GM12891 (cell line): ENCODE measurements at regions not wholly inside any gene's neighbourhood (a gene's known extent, or its start where the extent isn't known, plus 50 kb on each side); places are given as distances from the start of the nearest gene placed in this dataset.

Source experiments
- PAX5 ChIP-seq: IDR thresholded peaks from 2 replicates; pipeline ENCODE4 v1.6.1; 2011; ENCODE audit warnings: low read length, moderate library complexity, mild to moderate bottlenecking; ENCODE audit not compliant: insufficient read depth, severe bottlenecking
- POLR2A ChIP-seq: IDR thresholded peaks from 2 replicates; pipeline ENCODE4 v1.6.1; 2011; ENCODE audit warnings: low read depth, low read length, control low read depth
- POLR2AphosphoS5 ChIP-seq: IDR thresholded peaks from 2 replicates; pipeline ENCODE4 v1.6.1; 2011; ENCODE audit warnings: low read depth, low read length, control low read depth
- POU2F2 ChIP-seq: IDR thresholded peaks from 2 replicates; pipeline ENCODE4 v1.6.1; 2011; ENCODE audit warnings: low read depth, mild to moderate bottlenecking, control low read depth, low read length, moderate library complexity
- SPI1 ChIP-seq: IDR thresholded peaks from 2 replicates; pipeline ENCODE4 v1.6.1; 2011; ENCODE audit warnings: low read depth, low read length, control low read depth
- TAF1 ChIP-seq: IDR thresholded peaks from 2 replicates; pipeline ENCODE4 v1.6.1; 2011; ENCODE audit warnings: low read depth, low read length, control low read depth

- TF ChIP-seq POLR2AphosphoS5 (no peak), POLR2A (no peak), TAF1 (no peak), SPI1 (no peak), PAX5 (no peak), POU2F2 (no peak)
Measured at GRCh38 chr5:155434681-155435080, 421.1 kb downstream of the KIF4B start.
